HCT116 (cell line): ENCODE measurements at regions not wholly inside any gene's neighbourhood (a gene's known extent, or its start where the extent isn't known, plus 50 kb on each side); places are given as distances from the start of the nearest gene placed in this dataset.

ENCODE experiments used
- ATAC-seq: fragments of 200-7000 bp; cut with Tn5 transposase; 2 replicates; pipeline ENCODE4 v1.9.1; 2020; ENCODE audit warnings: mild to moderate bottlenecking, moderate library complexity
- BruUV-seq: library from RNA; stranded (reverse); fragments of 400-500 nt; replicated peaks from 2 replicates; lab custom pipeline; 2021; lab: Mats Ljungman, UMichigan
- CTCF ChIA-PET: fragments of 300-600 bp; sonication (Branson Sonifier 250); formaldehyde crosslinking; loops from one replicate; lab custom pipeline; 2021; ENCODE audit warnings: antibody characterized with exemption; lab: Charles Lee
- POLR2A ChIA-PET: fragments of 300-600, 350-600 bp; sonication (Branson Sonifier 250); formaldehyde crosslinking; loops from one replicate; lab custom pipeline; 2021; ENCODE audit warnings: antibody characterized with exemption; lab: Charles Lee
- RAD21 ChIA-PET, 2 experiments: fragments of 300-600 bp; sonication (Branson Sonifier 250); formaldehyde crosslinking; loops; one replicate each; lab custom pipeline; 2023; ENCODE audit warnings: low total read pairs in 2 of 2; ENCODE audit not compliant: uncharacterized antibody in 2 of 2, unreplicated experiment in 2 of 2, low non-redundant PET in 1 of 2; lab: Charles Lee
- DNase-seq: peaks from one replicate; pipeline ENCODE4 v3.0.0-alpha.2; 2010; ENCODE audit warnings: low read depth, low spot score
- H2AFZ ChIP-seq: fragments of 200-600 bp; shearing (Covaris generic), sonication (generic); 2 replicates; pipeline ENCODE4 v1.6.1; 2017; ENCODE audit warnings: low read depth, mixed run types, mixed read lengths, antibody characterized with exemption, low read length; ENCODE audit not compliant: poor library complexity, severe bottlenecking
- H3K27ac ChIP-seq: 2 replicates; pipeline ENCODE4 v1.5.1; 2012; ENCODE audit warnings: low read depth, low read length
- H3K27me3 ChIP-seq: fragments of 200-600 bp; sonication (generic); 2 replicates; pipeline ENCODE4 v1.6.1; 2016; ENCODE audit warnings: mixed run types, low read length, mixed read lengths; ENCODE audit not compliant: insufficient read depth
- H3K36me3 ChIP-seq, 2 experiments: fragments of 200-500 bp in 1 of 2; fragments of 200-600 bp in 1 of 2; sonication (Bioruptor generic) in 1 of 2; sonication (generic) in 1 of 2; 2 replicates each; pipeline versions ENCODE4 v1.5.1 to v1.6.1; 2014 to 2016; ENCODE audit warnings: low read length in 2 of 2, inconsistent platforms in 1 of 2, mixed read lengths in 1 of 2, mixed run types in 1 of 2; ENCODE audit not compliant: insufficient read depth in 2 of 2, control insufficient read depth in 1 of 2
- H3K4me1 ChIP-seq, 2 experiments: fragments of 200-600 bp in 1 of 2; sonication (generic) in 1 of 2; 2 replicates each; pipeline versions ENCODE4 v1.5.1 to v1.6.1; 2012 to 2017; ENCODE audit warnings: low read length in 2 of 2, inconsistent platforms in 1 of 2, mild to moderate bottlenecking in 1 of 2, mixed read lengths in 1 of 2, mixed run types in 1 of 2, moderate library complexity in 1 of 2; ENCODE audit not compliant: insufficient read depth in 2 of 2, control insufficient read depth in 1 of 2
- H3K4me2 ChIP-seq: fragments of 200-600 bp; sonication (generic); 2 replicates; pipeline ENCODE4 v1.6.1; 2017; ENCODE audit warnings: mixed run types, low read length, mixed read lengths
- H3K4me3 ChIP-seq, 2 experiments: fragments of 200-600 bp in 1 of 2; sonication (generic) in 1 of 2; replicated peaks in 1 of 2; 2 replicates each; pipeline ENCODE4 v1.5.1; 2011 to 2016; ENCODE audit warnings: low read length in 2 of 2, control low read depth in 1 of 2, low read depth in 1 of 2, mild to moderate bottlenecking in 1 of 2, mixed read lengths in 1 of 2, mixed run types in 1 of 2
- H3K79me2 ChIP-seq: fragments of 200-600 bp; sonication (generic); 2 replicates; pipeline ENCODE4 v1.6.1; 2017; ENCODE audit warnings: mild to moderate bottlenecking, mixed run types, low read length, moderate library complexity, mixed read lengths; ENCODE audit not compliant: insufficient read depth
- H3K9ac ChIP-seq: fragments of 200-600 bp; sonication (generic); 2 replicates; pipeline ENCODE4 v1.6.1; 2016; ENCODE audit warnings: low read length, mixed read lengths
- H3K9me2 ChIP-seq: fragments of 200-600 bp; sonication (generic), shearing (Covaris generic); 2 replicates; pipeline ENCODE4 v1.6.1; 2017; ENCODE audit warnings: mixed run types, mild to moderate bottlenecking, moderate library complexity; ENCODE audit not compliant: insufficient read depth
- H3K9me3 ChIP-seq, 2 experiments: fragments of 200-500 bp in 1 of 2; fragments of 200-600 bp in 1 of 2; sonication (Bioruptor generic) in 1 of 2; sonication (generic) in 1 of 2; 2 replicates each; pipeline ENCODE4 v1.6.1; 2014 to 2017; ENCODE audit warnings: low read length in 2 of 2, mixed read lengths in 2 of 2, inconsistent platforms in 1 of 2, low read depth in 1 of 2, mild to moderate bottlenecking in 1 of 2, mixed run types in 1 of 2, moderate library complexity in 1 of 2; ENCODE audit not compliant: control insufficient read depth in 1 of 2, insufficient read depth in 1 of 2
- H4K20me1 ChIP-seq: fragments of 200-600 bp; sonication (generic), shearing (Covaris generic); 2 replicates; pipeline ENCODE4 v1.6.1; 2017; ENCODE audit warnings: mixed run types, mild to moderate bottlenecking, moderate library complexity; ENCODE audit not compliant: insufficient read depth
- CBX3 ChIP-seq: IDR thresholded peaks from 2 replicates; pipeline ENCODE4 v1.6.1; 2012; ENCODE audit warnings: low read depth
- CEBPB ChIP-seq: IDR thresholded peaks from 2 replicates; pipeline ENCODE4 v1.6.1; 2012; ENCODE audit warnings: low read depth
- CTCF ChIP-seq, 3 experiments: fragments of 200-600 bp in 1 of 3; sonication (generic) in 1 of 3; IDR thresholded peaks in 2 of 3; conservative IDR thresholded peaks in 1 of 3; 2 replicates each; pipeline ENCODE4 v1.5.1; 2012 to 2017; ENCODE audit warnings: low read depth in 2 of 3, low read length in 2 of 3, antibody characterized with exemption in 1 of 3, borderline replicate concordance in 1 of 3, control low read depth in 1 of 3, mild to moderate bottlenecking in 1 of 3, mixed read lengths in 1 of 3, mixed run types in 1 of 3, moderate library complexity in 1 of 3; ENCODE audit not compliant: insufficient read depth in 1 of 3
- EGR1 ChIP-seq: IDR thresholded peaks from 2 replicates; pipeline ENCODE4 v1.6.1; 2012; ENCODE audit warnings: low read depth
- ELF1 ChIP-seq: IDR thresholded peaks from 2 replicates; pipeline ENCODE4 v1.6.1; 2012; ENCODE audit warnings: low read depth, borderline replicate concordance
- EZH2 ChIP-seq: fragments of 200-600 bp; sonication (generic); IDR thresholded peaks from 2 replicates; pipeline ENCODE4 v1.6.1; 2017; ENCODE audit warnings: antibody characterized with exemption, mixed run types
- EZH2phosphoT487 ChIP-seq: fragments of 200-600 bp; IDR thresholded peaks from 2 replicates; pipeline ENCODE4 v1.6.1; 2018; ENCODE audit warnings: antibody characterized with exemption, borderline replicate concordance
- FOSL1 ChIP-seq: IDR thresholded peaks from 2 replicates; pipeline ENCODE4 v1.6.1; 2012; ENCODE audit warnings: low read depth
- JUND ChIP-seq: IDR thresholded peaks from 2 replicates; pipeline ENCODE4 v1.6.1; 2012
- MAX ChIP-seq: IDR thresholded peaks from 2 replicates; pipeline ENCODE4 v1.6.1; 2012
- POLR2A ChIP-seq: IDR thresholded peaks from 2 replicates; pipeline ENCODE4 v1.7.0; 2011; ENCODE audit warnings: borderline replicate concordance; ENCODE audit not compliant: insufficient read depth, insufficient read length; ENCODE audit errors: extremely low read depth
- POLR2AphosphoS5 ChIP-seq: IDR thresholded peaks from 2 replicates; pipeline ENCODE4 v1.6.1; 2011; ENCODE audit warnings: mild to moderate bottlenecking, low read depth, low read length, moderate library complexity
- REST ChIP-seq: IDR thresholded peaks from 2 replicates; pipeline ENCODE4 v1.6.1; 2012; ENCODE audit warnings: low read depth
- SIN3A ChIP-seq: IDR thresholded peaks from 2 replicates; pipeline ENCODE4 v1.6.1; 2012; ENCODE audit warnings: low read depth
- SP1 ChIP-seq: IDR thresholded peaks from 2 replicates; pipeline ENCODE4 v1.6.1; 2012; ENCODE audit warnings: low read depth
- SRF ChIP-seq: IDR thresholded peaks from 2 replicates; pipeline ENCODE4 v1.6.1; 2012; ENCODE audit warnings: low read depth
- TCF7L2 ChIP-seq: IDR thresholded peaks from 2 replicates; pipeline ENCODE4 v1.7.0; 2011; ENCODE audit warnings: borderline replicate concordance, inconsistent platforms; ENCODE audit not compliant: insufficient read depth, insufficient read length; ENCODE audit errors: extremely low read depth
- ZBTB33 ChIP-seq: IDR thresholded peaks from 2 replicates; pipeline ENCODE4 v1.6.1; 2011; ENCODE audit warnings: mild to moderate bottlenecking, low read length, moderate library complexity; ENCODE audit not compliant: insufficient replicate concordance; ENCODE audit errors: extremely low read depth
- ZFX ChIP-seq: fragments of 450-650 bp; IDR thresholded peaks from 2 replicates; pipeline ENCODE4 v1.6.1; 2017
- ZNF274 ChIP-seq: fragments of 200-500 bp; sonication (Bioruptor generic); IDR thresholded peaks from 2 replicates; pipeline ENCODE4 v1.6.1; 2014; ENCODE audit warnings: mild to moderate bottlenecking, low read depth, low read length, inconsistent platforms
- intact Hi-C: fragments of 100-400 bp; cut with micrococcal nuclease; formaldehyde crosslinking; loops from 2 replicates; pipeline ENCODE4 v1.10.0; 2022

- POLR2A ChIA-PET = interaction anchor here (0.7 kb wide), 1 partner anchor 9 kb away, joined by 5 read pairs; no protein-coding TSS in a partner anchor
- ATAC-seq (no peak), DNase-seq (no peak)
- RAD21 ChIA-PET = no interaction called here
- H3K9ac ChIP-seq = no peak overlapping the region
- no peak overlapping the region for H3K4me2 ChIP-seq
- H3K36me3 ChIP-seq = no peaks in the 10 kb centered on the region
- H3K27me3 ChIP-seq = no peaks in the 10 kb centered on the region
- H3K4me1 ChIP-seq = no peaks in the 10 kb centered on the region
- BruUV-seq = no TSS peak
- no peaks in the 10 kb centered on the region for H3K9me3 ChIP-seq
- H4K20me1 ChIP-seq = no peaks in the 10 kb centered on the region
- H2AFZ ChIP-seq = no peak overlapping the region
- no peak for TF ChIP-seq CBX3
- TF ChIP-seq ZBTB33 = no peak
- no peak for TF ChIP-seq FOSL1
- TF ChIP-seq ZFX = no peak
- TF ChIP-seq ELF1 = no peak
- no peak for TF ChIP-seq REST
- TF ChIP-seq SP1 = no peak
- no peak for TF ChIP-seq CTCF (IDR thresholded peaks at IDR 0.05 in 2 of 3, conservative IDR thresholded peaks at IDR 0.05 in 1 of 3; ENCODE audit: borderline replicate concordance in 1 of 3, insufficient read depth in 1 of 3, low read depth in 2 of 3, low read length in 2 of 3)
- TF ChIP-seq SRF = no peak
- no peak for TF ChIP-seq CEBPB
- TF ChIP-seq POLR2AphosphoS5 = no peak
- TF ChIP-seq POLR2A = no peak
- TF ChIP-seq EGR1 = no peak
- TF ChIP-seq EZH2 = no peak
- no peak for TF ChIP-seq ZNF274
- no peak for TF ChIP-seq TCF7L2
- no peak for TF ChIP-seq MAX
- TF ChIP-seq JUND = no peak
- no peak for TF ChIP-seq EZH2phosphoT487
- no peak for TF ChIP-seq SIN3A
- H3K9me2 ChIP-seq = no peaks in the 10 kb centered on the region
- H3K4me3 ChIP-seq = no peak overlapping the region
- H3K27ac ChIP-seq = no peak overlapping the region
- H3K79me2 ChIP-seq = no peaks in the 10 kb centered on the region
- CTCF ChIA-PET = interaction anchor here (1.0 kb wide), 1 partner anchor 370 kb away, joined by 3 read pairs; no protein-coding TSS in a partner anchor
- intact Hi-C loops = no loop called here
These were observed 156.0 kb downstream of the UGT8 start for GRCh38 chr4:114754616-114755015.
